ENCODE measurements at regions not wholly inside any gene's neighbourhood (a gene's known extent, or its start where the extent isn't known, plus 50 kb on each side); places are given as distances from the start of the nearest gene placed in this dataset.

- no peak overlapping the region for H3K9ac ChIP-seq (ENCODE audit: low read length)
- no peaks in the 10 kb centered on the region for H3K27me3 ChIP-seq (ENCODE audit: low read length)
- H3K4me2 ChIP-seq (ENCODE audit: low read depth, low read length, poor library complexity, severe bottlenecking) = no peak overlapping the region
- H3K36me3 ChIP-seq (ENCODE audit: low read length) = no peaks in the 10 kb centered on the region
- no peak for TF ChIP-seq EZH2phosphoT487 (conservative IDR thresholded peaks at IDR 0.05; ENCODE audit: low read length)
- TF ChIP-seq CTCF (IDR thresholded peaks at IDR 0.05; ENCODE audit: insufficient read depth, low read length, poor library complexity, severe bottlenecking) = no peak
- no peak overlapping the region for H3K4me3 ChIP-seq (ENCODE audit: insufficient read depth, low read length, poor library complexity, severe bottlenecking)
- H4K20me1 ChIP-seq (ENCODE audit: low read depth, low read length) = no peaks in the 10 kb centered on the region
- H3K9me3 ChIP-seq (ENCODE audit: insufficient read depth, low read length) = no peaks in the 10 kb centered on the region
- H3F3A ChIP-seq (ENCODE audit: insufficient read depth) = no peaks in the 10 kb centered on the region
- H3K79me2 ChIP-seq (ENCODE audit: insufficient read depth, low read length) = no peaks in the 10 kb centered on the region
- H3K9me2 ChIP-seq (replicated peaks; ENCODE audit: insufficient read depth, low read length) = no peaks in the 10 kb centered on the region
- H3K27ac ChIP-seq (ENCODE audit: low read depth, low read length) = no peak overlapping the region
- no peak overlapping the region for H2AFZ ChIP-seq (ENCODE audit: low read depth, low read length, severe bottlenecking)
These were observed 121.4 kb downstream of the BMP2 start for GRCh38 chr20:6888736-6889395.

GRCh38 chr20:6892724-6893123, 125.2 kb downstream of the BMP2 start:
- Histone ChIP-seq H3K36me3 (ENCODE audit: low read length) (no peaks in the 10 kb centered on the region), H3F3A (ENCODE audit: insufficient read depth) (no peaks in the 10 kb centered on the region), H4K20me1 (ENCODE audit: low read depth, low read length) (no peaks in the 10 kb centered on the region), H3K9ac (ENCODE audit: low read length) (no peak overlapping the region), H3K27ac (ENCODE audit: low read depth, low read length) (no peak overlapping the region), H3K4me2 (ENCODE audit: low read depth, low read length, poor library complexity, severe bottlenecking) (no peak overlapping the region), H3K4me3 (ENCODE audit: insufficient read depth, low read length, poor library complexity, severe bottlenecking) (no peak overlapping the region), H2AFZ (ENCODE audit: low read depth, low read length, severe bottlenecking) (no peak overlapping the region), H3K9me3 (ENCODE audit: insufficient read depth, low read length) (no peaks in the 10 kb centered on the region), H3K9me2 (replicated peaks; ENCODE audit: insufficient read depth, low read length) (no peaks in the 10 kb centered on the region), H3K27me3 (ENCODE audit: low read length) (no peaks in the 10 kb centered on the region), H3K79me2 (ENCODE audit: insufficient read depth, low read length) (no peaks in the 10 kb centered on the region)
- TF ChIP-seq EZH2phosphoT487 (conservative IDR thresholded peaks at IDR 0.05; ENCODE audit: low read length) = no peak
- no peak for TF ChIP-seq CTCF (IDR thresholded peaks at IDR 0.05; ENCODE audit: insufficient read depth, low read length, poor library complexity, severe bottlenecking)

- no peak overlapping the region for H3K4me3 ChIP-seq (ENCODE audit: insufficient read depth, low read length, poor library complexity, severe bottlenecking)
- H3K9ac ChIP-seq (ENCODE audit: low read length) = no peak overlapping the region
- H3K9me3 ChIP-seq (ENCODE audit: insufficient read depth, low read length) = no peaks in the 10 kb centered on the region
- no peaks in the 10 kb centered on the region for H3K9me2 ChIP-seq (replicated peaks; ENCODE audit: insufficient read depth, low read length)
- H3K4me2 ChIP-seq (ENCODE audit: low read depth, low read length, poor library complexity, severe bottlenecking) = no peak overlapping the region
- no peaks in the 10 kb centered on the region for H3K27me3 ChIP-seq (ENCODE audit: low read length)
- no peaks in the 10 kb centered on the region for H3K79me2 ChIP-seq (ENCODE audit: insufficient read depth, low read length)
- no peaks in the 10 kb centered on the region for H3K36me3 ChIP-seq (ENCODE audit: low read length)
- H3F3A ChIP-seq (ENCODE audit: insufficient read depth) = no peaks in the 10 kb centered on the region
- H2AFZ ChIP-seq (ENCODE audit: low read depth, low read length, severe bottlenecking) = no peak overlapping the region
- H3K27ac ChIP-seq (ENCODE audit: low read depth, low read length) = no peak overlapping the region
- TF ChIP-seq EZH2phosphoT487 (conservative IDR thresholded peaks at IDR 0.05; ENCODE audit: low read length) (no peak), CTCF (IDR thresholded peaks at IDR 0.05; ENCODE audit: insufficient read depth, low read length, poor library complexity, severe bottlenecking) (no peak)
- H4K20me1 ChIP-seq (ENCODE audit: low read depth, low read length) = no peaks in the 10 kb centered on the region
These were observed 131.4 kb downstream of the BMP2 start for GRCh38 chr20:6898928-6899327.
